GM12878 (cell line): ENCODE measurements at regions not wholly inside any gene's neighbourhood (a gene's known extent, or its start where the extent isn't known, plus 50 kb on each side); places are given as distances from the start of the nearest gene placed in this dataset.

Source experiments
- ATAC-seq: fragments of 200-7000 bp; cut with Tn5 transposase; 3 replicates; pipeline ENCODE4 v1.9.1; 2020; ENCODE audit warnings: mild to moderate bottlenecking, moderate library complexity
- BruUV-seq: library from RNA; stranded (reverse); fragments of 400-500 nt; replicated peaks from 2 replicates; lab custom pipeline; 2021; lab: Mats Ljungman, UMichigan
- CTCF ChIA-PET: fragments of 300-600 bp; sonication (Branson Sonifier 250); formaldehyde crosslinking; extraction: SDS; loops from one replicate; lab custom pipeline; 2021; ENCODE audit warnings: inconsistent platforms; lab: Yijun Ruan, JAX
- POLR2A ChIA-PET: fragments of 350-600 bp; formaldehyde crosslinking; extraction: SDS; loops from one replicate; lab custom pipeline; 2021; ENCODE audit warnings: inconsistent platforms; lab: Charles Lee
- RAD21 ChIA-PET: fragments of 300-600 bp; sonication (Branson Sonifier 250); formaldehyde crosslinking; loops from one replicate; lab custom pipeline; 2023; ENCODE audit warnings: antibody characterized with exemption; ENCODE audit not compliant: unreplicated experiment; lab: Charles Lee
- SMC1A ChIA-PET: fragments of 300-600 bp; sonication (Branson Sonifier 250); formaldehyde crosslinking; loops from one replicate; lab custom pipeline; 2023; ENCODE audit not compliant: unreplicated experiment, uncharacterized antibody; lab: Charles Lee
- DNase-seq: peaks from one replicate; pipeline ENCODE4 v3.0.0-alpha.2; 2011; ENCODE audit warnings: low read depth, low spot score
- FAIRE-seq: peaks from 3 replicates; lab custom pipeline; 2011; peaks lifted over from hg19 to GRCh38; lab: Jason Lieb, UNC
- H2AFZ ChIP-seq: 2 replicates; pipeline ENCODE4 v1.6.0; 2011; ENCODE audit warnings: low read depth, low read length, control low read depth; ENCODE audit not compliant: control insufficient read depth
- H3K27ac ChIP-seq: 2 replicates; pipeline ENCODE4 v1.5.1; 2011; ENCODE audit warnings: control low read depth; ENCODE audit not compliant: control insufficient read depth, insufficient read depth
- H3K27me3 ChIP-seq, 2 experiments: replicated peaks in 1 of 2; 2 replicates each; pipeline versions ENCODE4 v1.6.0 to v1.6.1; 2011; ENCODE audit warnings: low read length in 1 of 2; ENCODE audit not compliant: control insufficient read depth in 2 of 2, insufficient read depth in 2 of 2
- H3K36me3 ChIP-seq, 2 experiments: 2 replicates each; pipeline ENCODE4 v1.5.1; 2011; ENCODE audit warnings: low read length in 1 of 2; ENCODE audit not compliant: control insufficient read depth in 2 of 2, insufficient read depth in 2 of 2
- H3K4me1 ChIP-seq: 2 replicates; pipeline ENCODE4 v1.6.1; 2011; ENCODE audit warnings: mild to moderate bottlenecking, low read length, moderate library complexity, mixed read lengths; ENCODE audit not compliant: control insufficient read depth, insufficient read depth
- H3K4me2 ChIP-seq: 2 replicates; pipeline ENCODE4 v1.6.0; 2011; ENCODE audit warnings: control low read depth; ENCODE audit not compliant: control insufficient read depth, insufficient read depth
- H3K4me3 ChIP-seq: fragments of 200-600 bp; sonication (generic); 2 replicates; pipeline ENCODE4 v1.5.1; 2016
- H3K79me2 ChIP-seq: 2 replicates; pipeline ENCODE4 v1.6.0; 2011; ENCODE audit warnings: low read length; ENCODE audit not compliant: control insufficient read depth, insufficient read depth
- H3K9ac ChIP-seq: 2 replicates; pipeline ENCODE4 v1.8.0; 2011; ENCODE audit warnings: low read length, control low read depth, mixed read lengths; ENCODE audit not compliant: control insufficient read depth, insufficient read depth
- H3K9me3 ChIP-seq: replicated peaks from 3 replicates; pipeline ENCODE4 v1.5.1; 2011; ENCODE audit warnings: mild to moderate bottlenecking, low read length; ENCODE audit not compliant: control insufficient read depth, insufficient read depth
- H4K20me1 ChIP-seq: 2 replicates; pipeline ENCODE4 v1.6.0; 2011; ENCODE audit not compliant: control insufficient read depth, insufficient read depth
- EZH2 ChIP-seq: IDR thresholded peaks from 2 replicates; pipeline ENCODE4 v1.6.1; 2012; ENCODE audit warnings: low read depth, mild to moderate bottlenecking, control low read depth, inconsistent platforms, low read length, borderline replicate concordance; ENCODE audit not compliant: control insufficient read depth
- KAT2A ChIP-seq: conservative IDR thresholded peaks from 2 replicates; pipeline ENCODE4 v1.6.1; 2011; ENCODE audit warnings: low read depth, low read length; ENCODE audit not compliant: control insufficient read depth
- NFYA ChIP-seq: IDR thresholded peaks from 2 replicates; pipeline ENCODE4 v1.6.1; 2011; ENCODE audit warnings: low read depth, mild to moderate bottlenecking, low read length, improper control_type of control experiment, borderline replicate concordance
- NFYB ChIP-seq: IDR thresholded peaks from 2 replicates; pipeline ENCODE4 v1.6.1; 2011; ENCODE audit warnings: low read depth, mild to moderate bottlenecking, low read length, improper control_type of control experiment, moderate library complexity; ENCODE audit not compliant: insufficient read depth
- NR2C2 ChIP-seq: IDR thresholded peaks from 2 replicates; pipeline ENCODE4 v1.6.1; 2011; ENCODE audit warnings: borderline replicate concordance, low read depth; ENCODE audit not compliant: control insufficient read depth, insufficient read length
- PAX5 ChIP-seq: IDR thresholded peaks from 2 replicates; pipeline ENCODE4 v1.6.1; 2011; ENCODE audit warnings: low read depth, low read length, borderline replicate concordance
- POLR2AphosphoS2 ChIP-seq: IDR thresholded peaks from 2 replicates; pipeline ENCODE4 v1.6.1; 2011; ENCODE audit warnings: low read depth, mild to moderate bottlenecking, low read length, improper control_type of control experiment, moderate library complexity
- RAD21 ChIP-seq: IDR thresholded peaks from 2 replicates; pipeline ENCODE4 v1.6.1; 2011; ENCODE audit warnings: mild to moderate bottlenecking, low read depth, low read length, moderate library complexity; ENCODE audit not compliant: insufficient read depth
- SMAD5 ChIP-seq: IDR thresholded peaks from 2 replicates; pipeline ENCODE4 v1.6.1; 2016; ENCODE audit warnings: antibody characterized with exemption, low read depth
- SMARCA5 ChIP-seq: fragments of 450-650 bp; IDR thresholded peaks from 2 replicates; pipeline ENCODE4 v1.6.1; 2017; ENCODE audit warnings: mild to moderate bottlenecking
- STAT3 ChIP-seq: IDR thresholded peaks from 2 replicates; pipeline ENCODE4 v1.6.1; 2011; ENCODE audit warnings: low read depth, low read length, improper control_type of control experiment
- USF1 ChIP-seq: IDR thresholded peaks from 2 replicates; pipeline ENCODE4 v1.6.1; 2011; ENCODE audit warnings: borderline replicate concordance, low read depth, mild to moderate bottlenecking, moderate library complexity, mixed read lengths, low read length; ENCODE audit not compliant: insufficient read depth; ENCODE audit errors: extremely low read length
- YBX1 ChIP-seq: fragments of 450-650 bp; IDR thresholded peaks from 2 replicates; pipeline ENCODE4 v1.6.1; 2016; ENCODE audit warnings: antibody characterized with exemption
- YY1 ChIP-seq: IDR thresholded peaks from 2 replicates; pipeline ENCODE4 v1.6.1; 2011; ENCODE audit warnings: low read depth, mild to moderate bottlenecking, low read length
- ZNF274 ChIP-seq: IDR thresholded peaks from one replicate; pipeline ENCODE4 v1.8.0; 2011; ENCODE audit not compliant: insufficient read length, insufficient read depth
- ZNF384 ChIP-seq: IDR thresholded peaks from 2 replicates; pipeline ENCODE4 v1.6.1; 2012; ENCODE audit warnings: low read depth, mild to moderate bottlenecking, low read length, improper control_type of control experiment, borderline replicate concordance
- WGBS: methylation state at CpG from one replicate; pipeline ENCODE4 v1.1.6; 2016; ENCODE audit warnings: low lambda C conversion rate; ENCODE audit not compliant: insufficient replicate concordance, insufficient coverage; ENCODE audit errors: missing lambda C conversion rate; 5-methylcytosine and 5-hydroxymethylcytosine counted together
- in situ Hi-C: fragments of 300-500 bp; cut with MboI; formaldehyde crosslinking; loops from 9 replicates; pipeline ENCODE4 v1.14.3; 2018; ENCODE audit warnings: mixed read lengths
- intact Hi-C: fragments of 100-400 bp; cut with micrococcal nuclease; formaldehyde crosslinking; loops from one replicate; pipeline ENCODE4 v1.14.2; 2022; ENCODE audit not compliant: unreplicated experiment
- TF ChIP-seq, protein P1 (sequence below): IDR thresholded peaks from 2 replicates; pipeline ENCODE4 v1.6.1; 2011; ENCODE audit warnings: low read depth, mild to moderate bottlenecking, low read length, moderate library complexity, borderline replicate concordance; ENCODE audit errors: extremely low read depth

DNA sequence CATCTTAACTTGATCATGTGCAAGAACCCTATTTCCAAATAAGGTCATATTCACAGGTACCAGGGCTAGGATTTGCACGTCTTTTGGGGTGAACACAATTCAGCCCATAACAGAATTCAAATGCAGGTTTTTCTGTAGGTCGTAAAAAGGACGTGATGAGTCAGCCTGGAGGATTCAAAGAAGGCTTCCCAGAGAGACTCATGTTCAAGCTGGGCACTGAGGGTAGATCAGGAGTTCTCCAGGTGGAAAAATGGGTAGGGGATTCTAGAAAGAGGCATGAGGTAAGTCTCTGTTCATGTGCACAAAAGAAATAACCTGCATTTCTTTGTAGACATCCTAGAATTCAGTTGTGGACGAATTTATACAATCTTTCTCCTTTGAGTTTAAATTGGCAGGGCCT, 160.4 kb downstream of the RPS24 start:
- H3K4me2 ChIP-seq, result no peak overlapping the region
- WGBS, result 11% methylated on average over 4 of the region's 4 CpGs
- ATAC-seq (no peak), FAIRE-seq (no peak), DNase-seq (no peak)
- CTCF ChIA-PET, result no interaction called here
- no peak overlapping the region for H3K4me3 ChIP-seq
- H2AFZ ChIP-seq, result no peak overlapping the region
- no peak overlapping the region for H3K27ac ChIP-seq
- no peaks in the 10 kb centered on the region for H4K20me1 ChIP-seq
- intact Hi-C loops, result no loop called here
- H3K36me3 ChIP-seq, result no peaks in the 10 kb centered on the region
- no peaks in the 10 kb centered on the region for H3K79me2 ChIP-seq
- H3K9me3 ChIP-seq, result no peaks in the 10 kb centered on the region; the same call in 1 of the 3 replicates
- RAD21 ChIA-PET, result no interaction called here
- TF ChIP-seq NR2C2 (no peak), SMAD5 (no peak), YY1 (no peak), RAD21 (no peak)
- TF ChIP-seq, protein P1, sequence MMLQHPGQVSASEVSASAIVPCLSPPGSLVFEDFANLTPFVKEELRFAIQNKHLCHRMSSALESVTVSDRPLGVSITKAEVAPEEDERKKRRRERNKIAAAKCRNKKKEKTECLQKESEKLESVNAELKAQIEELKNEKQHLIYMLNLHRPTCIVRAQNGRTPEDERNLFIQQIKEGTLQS, result no peak
- no peaks in the 10 kb centered on the region; a peak in 1 of 4 replicates for H3K27me3 ChIP-seq
- SMC1A ChIA-PET, result no interaction called here
- no peaks in the 10 kb centered on the region for H3K4me1 ChIP-seq
- no TSS peak for BruUV-seq
- no peak overlapping the region for H3K9ac ChIP-seq
- in situ Hi-C loops, result no loop called here
- POLR2A ChIA-PET, result no interaction called here

- H3K27ac ChIP-seq, result no peak overlapping the region
- no TSS peak for BruUV-seq
- WGBS, result 29% methylated on average over 10 of the region's 10 CpGs
- POLR2A ChIA-PET, result no interaction called here
- H3K4me1 ChIP-seq, result no peaks in the 10 kb centered on the region
- no peak overlapping the region for H3K4me3 ChIP-seq
- no peaks in the 10 kb centered on the region for H4K20me1 ChIP-seq
- CTCF ChIA-PET, result no interaction called here
- H3K79me2 ChIP-seq, result no peaks in the 10 kb centered on the region
- H3K36me3 ChIP-seq, result no peaks in the 10 kb centered on the region
- no peak for ATAC-seq
- no peak for FAIRE-seq
- SMC1A ChIA-PET, result no interaction called here
- no peak overlapping the region for H2AFZ ChIP-seq
- DNase-seq, result no peak
- H3K9me3 ChIP-seq, result no peaks in the 10 kb centered on the region; the same call in 1 of the 3 replicates
- H3K4me2 ChIP-seq, result no peak overlapping the region
- no peak overlapping the region for H3K9ac ChIP-seq
- H3K27me3 ChIP-seq, result no peaks in the 10 kb centered on the region; a peak in 1 of 4 replicates
- intact Hi-C loops, result no loop called here
- RAD21 ChIA-PET, result no interaction called here
- in situ Hi-C loops, result no loop called here
- TF ChIP-seq NFYA, result no peak
- no peak for TF ChIP-seq ZNF384
- no peak for TF ChIP-seq STAT3
- TF ChIP-seq USF1, result no peak
- TF ChIP-seq EZH2, result no peak
- TF ChIP-seq KAT2A, result no peak
- no peak for TF ChIP-seq SMARCA5
- TF ChIP-seq YBX1, result no peak
- no peak for TF ChIP-seq NFYB
- TF ChIP-seq PAX5, result no peak
- TF ChIP-seq POLR2AphosphoS2, result no peak
- TF ChIP-seq ZNF274, result no peak
Observed at GRCh38 chr10:78194539-78195402, 161.1 kb downstream of the RPS24 start.
